Activated CD8-positive, alpha-beta memory T cell treated with anti-CD3 and anti-CD28 coated beads for 48 hours (primary cell): ENCODE measurements at regions not wholly inside any gene's neighbourhood (a gene's known extent, or its start where the extent isn't known, plus 50 kb on each side); places are given as distances from the start of the nearest gene placed in this dataset.
"Not testable (repeated sequence)": the region's sequence is repeated elsewhere in the genome, so short reads cannot be mapped to it uniquely, and the experiment has no call there.

Source experiments
- DNase-seq, 3 experiments: peaks; one replicate each; pipeline ENCODE4 v3.0.0-alpha.2; 2020; ENCODE audit warnings: low read depth in 2 of 3, low spot score in 2 of 3

GRCh38 chr2:83808878-83809277 lies 650.2 kb downstream of the SUCLG1 start:
- DNase-seq: no peak

GRCh38 chr2:83802604-83803003 lies 656.5 kb downstream of the SUCLG1 start:
- no peak for DNase-seq

GRCh38 chr2:83795777-83796176 lies 663.3 kb downstream of the SUCLG1 start:
- no peak for DNase-seq

GRCh38 chr2:83790467-83790866 lies 668.6 kb downstream of the SUCLG1 start:
- DNase-seq: not testable (repeated sequence)

GRCh38 chr2:83789674-83790073 lies 669.4 kb downstream of the SUCLG1 start:
- DNase-seq: not testable (repeated sequence)

GRCh38 chr2:83788938-83789566 lies 670.0 kb downstream of the SUCLG1 start:
- not testable (repeated sequence) for DNase-seq

GRCh38 chr2:83787189-83787588 lies 671.9 kb downstream of the SUCLG1 start:
- no peak for DNase-seq

- no peak for DNase-seq
Observed at GRCh38 chr2:83786140-83786539, 672.9 kb downstream of the SUCLG1 start.

- DNase-seq: no peak
Observed at GRCh38 chr2:83784947-83785346, 674.1 kb downstream of the SUCLG1 start.

- DNase-seq: no peak
Observed at GRCh38 chr2:83784315-83784714, 674.8 kb downstream of the SUCLG1 start.

- DNase-seq: no peak
Observed at GRCh38 chr2:83782122-83782521, 677.0 kb downstream of the SUCLG1 start.

- DNase-seq: no peak
Observed at GRCh38 chr2:83764447-83765005, 694.6 kb downstream of the SUCLG1 start.

- DNase-seq: no peak
Observed at GRCh38 chr2:83757329-83757728, 701.8 kb downstream of the SUCLG1 start.

- DNase-seq: no peak
Observed at GRCh38 chr2:83756219-83756618, 702.9 kb downstream of the SUCLG1 start.

- DNase-seq: no peak
Observed at GRCh38 chr2:83747141-83747540, 711.9 kb downstream of the SUCLG1 start.

GRCh38 chr2:83744855-83745254 lies 714.2 kb downstream of the SUCLG1 start:
- DNase-seq: no peak

- DNase-seq: no peak
Observed at GRCh38 chr2:83742117-83742782, 716.8 kb downstream of the SUCLG1 start.

- DNase-seq: no peak
Observed at GRCh38 chr2:83730223-83730622, 728.9 kb downstream of the SUCLG1 start.

- DNase-seq: no peak
Observed at GRCh38 chr2:83725735-83726134, 733.3 kb downstream of the SUCLG1 start.

GRCh38 chr2:83705146-83705545 lies 753.9 kb downstream of the SUCLG1 start:
- DNase-seq: no peak

- no peak for DNase-seq
Observed at GRCh38 chr2:83703598-83703997, 755.5 kb downstream of the SUCLG1 start.

- no peak for DNase-seq
Observed at GRCh38 chr2:83696838-83697237, 762.2 kb downstream of the SUCLG1 start.

- DNase-seq: no peak
Observed at GRCh38 chr2:83695530-83695929, 763.5 kb downstream of the SUCLG1 start.
